GM19035 (cell line): ENCODE measurements at regions not wholly inside any gene's neighbourhood (a gene's known extent, or its start where the extent isn't known, plus 50 kb on each side); places are given as distances from the start of the nearest gene placed in this dataset.

Source experiments
- ATAC-seq: cut with Tn5 transposase; IDR thresholded peaks from one replicate; pipeline ENCODE4 v1.9.1; 2021; ENCODE audit not compliant: unreplicated experiment

DNA sequence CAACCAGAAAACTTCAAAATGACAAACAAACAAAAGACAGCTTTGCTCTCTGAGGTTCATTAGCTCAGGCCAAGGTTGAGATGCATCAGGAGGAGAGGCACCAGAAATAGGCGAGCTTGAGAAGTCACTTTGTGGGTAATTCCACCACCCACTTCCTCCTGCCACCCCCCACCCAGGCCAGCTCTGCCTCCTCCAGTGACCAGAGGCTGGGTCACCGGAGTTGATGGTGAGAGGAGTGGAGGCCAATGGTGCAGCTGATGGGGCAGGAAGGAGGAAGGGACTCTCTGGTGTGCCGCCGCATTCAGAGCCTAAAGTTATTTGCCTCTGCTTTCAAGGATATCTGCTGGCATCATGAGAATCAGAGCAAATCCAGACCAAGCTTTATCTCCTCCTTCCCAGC lies 73.8 kb upstream of the ASTN2 start:
- no peak for ATAC-seq

DNA sequence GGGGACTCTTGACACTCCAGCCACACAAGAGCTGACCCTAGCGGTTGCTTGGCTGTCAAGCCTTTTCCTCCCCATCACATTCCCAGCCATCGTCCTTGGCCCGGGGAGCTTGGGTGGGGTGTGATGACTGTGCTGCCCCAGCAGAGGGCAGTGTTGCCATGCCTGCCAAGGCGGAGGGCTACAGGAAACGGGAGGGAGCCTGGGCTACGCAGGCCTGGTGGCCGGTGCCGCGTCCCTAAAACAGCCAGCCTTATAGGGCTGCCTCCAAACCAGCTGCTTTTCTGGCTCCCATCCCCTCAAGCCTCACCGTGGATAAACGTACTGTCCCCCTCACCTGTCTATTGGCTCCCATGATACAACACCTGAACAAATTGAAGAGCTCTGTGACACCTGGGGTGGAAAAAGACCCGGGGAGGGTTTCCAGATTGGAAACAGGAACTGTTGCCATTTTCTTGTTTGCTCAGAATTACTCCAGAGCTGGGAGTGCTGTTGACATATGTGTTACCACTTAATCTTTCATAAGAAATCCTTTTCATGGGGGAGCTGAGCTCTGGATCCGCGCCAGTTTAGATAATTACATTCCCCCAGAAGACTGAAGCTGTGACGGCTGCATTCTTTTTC lies 72.8 kb upstream of the ASTN2 start:
- peak; percentile 100 for ATAC-seq

DNA sequence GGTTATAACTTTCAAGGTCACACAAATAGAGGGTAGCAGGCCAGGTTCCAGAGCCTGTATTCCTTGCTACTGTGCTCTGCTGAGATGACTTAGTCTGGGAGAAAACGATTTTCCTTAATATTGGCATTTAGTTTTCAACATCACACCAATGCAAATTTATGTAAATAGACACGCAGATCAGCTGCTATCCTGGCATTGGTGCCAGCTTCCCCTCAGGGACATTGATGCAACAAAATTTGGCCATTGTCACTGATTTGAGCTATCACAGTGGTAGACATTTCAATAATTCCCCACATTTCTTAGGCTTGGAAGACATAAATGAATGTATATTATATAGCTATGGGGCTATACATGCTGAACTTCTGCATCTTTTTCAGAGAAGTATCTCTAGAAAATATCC lies 71.6 kb upstream of the ASTN2 start:
- ATAC-seq, result no peak

DNA sequence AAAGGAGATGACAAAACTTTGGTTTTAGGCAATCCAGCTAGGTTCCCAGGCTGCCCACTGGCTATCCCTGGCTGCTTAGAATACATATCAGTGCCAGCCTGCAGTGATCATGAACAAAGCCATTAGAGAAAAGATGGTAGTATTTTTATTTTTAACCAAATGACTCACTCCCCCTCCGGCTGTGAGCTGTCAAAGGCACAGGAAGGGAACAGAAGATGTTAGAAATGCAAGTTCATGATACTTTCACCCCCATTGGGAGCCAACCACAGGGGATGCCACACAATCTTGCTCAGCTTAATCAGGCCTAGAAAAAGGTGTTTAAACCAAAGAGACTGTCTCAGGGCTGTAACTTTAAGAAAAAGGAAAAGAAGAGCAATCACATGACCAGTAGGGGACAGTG lies 70.3 kb upstream of the ASTN2 start:
- no peak for ATAC-seq

DNA sequence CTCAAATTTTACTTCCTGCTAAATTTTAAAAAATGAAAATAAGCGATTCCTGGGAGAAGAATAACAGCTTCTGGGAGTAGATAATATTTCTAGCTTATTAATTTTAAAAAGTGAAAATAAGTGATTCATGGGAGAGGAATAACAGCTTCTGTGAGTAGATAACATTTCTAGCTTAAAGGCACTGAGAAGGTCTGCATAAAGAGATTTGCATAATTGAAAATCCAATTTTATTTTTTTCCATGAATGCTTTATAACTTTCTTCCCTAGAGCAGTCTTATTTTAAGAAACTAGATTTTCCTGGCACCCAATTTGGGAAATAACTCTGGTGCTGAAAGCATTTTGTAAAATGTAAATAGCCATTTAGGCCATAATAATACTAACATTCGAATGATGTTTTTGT lies 65.9 kb upstream of the ASTN2 start:
- no peak for ATAC-seq

DNA sequence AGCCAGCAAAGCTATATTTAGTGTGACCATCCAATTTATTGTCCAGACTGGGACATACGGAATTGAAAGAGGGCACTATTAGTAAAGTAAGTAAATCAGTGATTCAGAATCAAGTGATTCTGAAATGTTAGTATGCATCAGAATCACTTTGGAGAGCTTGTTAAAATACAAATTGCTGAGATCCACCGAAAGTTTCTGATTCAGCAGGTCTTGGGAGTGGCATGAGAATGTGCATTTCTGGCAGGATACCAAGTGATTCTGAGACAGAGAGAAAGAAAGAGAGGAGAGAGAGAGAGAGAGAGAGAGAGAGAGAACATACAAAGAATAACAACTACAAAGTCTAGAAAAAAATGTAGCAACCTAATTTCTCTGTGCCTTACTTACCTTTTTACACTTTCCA lies 65.4 kb upstream of the ASTN2 start:
- ATAC-seq, result no peak

DNA sequence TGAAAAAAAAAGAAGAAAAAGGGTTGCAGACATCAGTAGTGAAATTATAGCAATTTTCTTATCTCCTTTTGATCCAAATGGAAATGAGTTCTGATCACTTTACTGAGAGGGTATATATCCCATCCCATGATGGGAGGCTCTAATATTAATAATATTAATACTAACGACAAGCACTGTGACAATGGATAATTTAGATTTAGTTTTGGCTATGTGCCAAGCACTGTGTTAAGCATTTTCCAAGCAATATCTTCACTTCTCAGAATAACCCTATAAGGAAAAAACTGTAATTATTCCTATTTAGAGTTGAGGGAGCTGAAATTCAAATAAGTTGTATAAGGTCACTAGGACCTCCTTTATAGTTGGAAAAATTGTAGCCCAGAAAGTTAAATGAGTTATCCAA lies 58.4 kb upstream of the ASTN2 start:
- ATAC-seq, result no peak

DNA sequence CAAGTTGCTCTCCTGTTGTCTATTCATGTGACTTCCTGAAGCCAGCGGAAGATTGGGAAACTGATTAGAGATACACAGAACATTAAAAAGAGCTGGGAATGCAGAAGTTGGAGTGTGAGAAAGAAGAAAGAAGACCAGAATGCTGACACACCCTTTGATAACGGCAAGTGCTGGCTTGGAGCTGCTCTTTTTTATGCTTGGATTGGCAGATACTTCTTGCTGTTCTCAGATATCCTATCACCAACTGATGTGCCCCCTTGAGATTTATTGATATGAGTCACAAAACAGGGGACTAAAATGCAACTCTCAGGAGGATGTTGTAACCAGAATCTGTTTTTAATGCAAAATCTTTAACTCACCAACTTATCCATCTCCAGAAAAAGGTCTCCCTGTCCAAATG lies 56.0 kb upstream of the ASTN2 start:
- ATAC-seq, result no peak

DNA sequence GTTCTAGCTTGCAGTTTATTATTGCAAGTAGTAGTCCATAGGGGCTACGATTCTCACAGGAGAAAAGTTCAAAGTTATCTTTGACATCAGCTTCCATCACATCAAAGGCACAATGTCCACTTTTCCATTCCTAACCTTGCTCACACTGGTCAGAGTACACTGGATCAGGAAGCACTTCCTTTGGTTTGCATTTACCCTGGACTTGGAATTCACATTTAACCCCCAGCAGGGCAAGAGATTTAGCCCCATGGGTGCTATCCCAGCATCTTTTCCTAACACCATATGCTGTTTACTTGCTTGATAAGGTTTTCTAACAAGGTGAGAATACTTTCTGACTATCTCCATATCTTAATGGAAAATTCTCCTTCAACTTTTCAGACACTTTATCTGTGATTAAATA lies 55.6 kb upstream of the ASTN2 start:
- ATAC-seq, result no peak

DNA sequence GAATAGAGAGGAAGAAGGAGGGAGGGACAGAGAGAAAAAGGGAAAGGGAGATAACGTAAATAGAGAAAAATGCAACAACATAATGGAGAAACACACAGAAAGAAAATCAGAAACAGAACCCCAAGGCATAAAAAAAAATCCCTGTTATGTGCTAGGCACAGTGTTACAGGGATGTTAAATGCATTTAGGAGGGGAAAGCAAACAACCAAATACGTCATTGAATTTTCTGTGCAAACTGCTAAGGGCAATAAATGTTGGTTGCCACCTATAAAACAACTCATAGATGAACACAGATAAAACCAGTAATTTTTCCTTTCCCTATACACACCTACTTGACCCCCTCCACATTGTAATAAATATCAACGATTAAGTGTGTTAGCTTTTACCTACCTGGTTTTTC lies 51.3 kb upstream of the ASTN2 start:
- no peak for ATAC-seq

DNA sequence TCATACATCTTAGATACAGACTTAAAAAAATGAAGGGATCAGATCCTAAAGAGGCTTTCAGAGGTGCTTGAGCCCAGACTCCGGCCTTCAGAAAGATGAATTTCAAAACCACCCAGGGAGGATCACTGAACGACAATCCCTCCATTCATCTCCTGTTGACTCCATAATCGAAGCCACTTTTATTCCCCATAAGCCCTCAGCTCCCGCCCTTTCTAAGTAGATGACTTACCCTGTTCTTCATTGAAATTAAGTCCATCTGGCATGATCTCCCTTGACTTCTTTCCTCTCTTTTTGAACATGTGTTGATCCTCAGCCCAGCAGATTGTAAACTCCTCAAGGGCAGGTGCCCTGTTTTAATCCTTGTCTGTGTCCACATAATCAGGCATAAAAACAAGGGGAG lies 50.8 kb upstream of the ASTN2 start:
- ATAC-seq, result no peak

DNA sequence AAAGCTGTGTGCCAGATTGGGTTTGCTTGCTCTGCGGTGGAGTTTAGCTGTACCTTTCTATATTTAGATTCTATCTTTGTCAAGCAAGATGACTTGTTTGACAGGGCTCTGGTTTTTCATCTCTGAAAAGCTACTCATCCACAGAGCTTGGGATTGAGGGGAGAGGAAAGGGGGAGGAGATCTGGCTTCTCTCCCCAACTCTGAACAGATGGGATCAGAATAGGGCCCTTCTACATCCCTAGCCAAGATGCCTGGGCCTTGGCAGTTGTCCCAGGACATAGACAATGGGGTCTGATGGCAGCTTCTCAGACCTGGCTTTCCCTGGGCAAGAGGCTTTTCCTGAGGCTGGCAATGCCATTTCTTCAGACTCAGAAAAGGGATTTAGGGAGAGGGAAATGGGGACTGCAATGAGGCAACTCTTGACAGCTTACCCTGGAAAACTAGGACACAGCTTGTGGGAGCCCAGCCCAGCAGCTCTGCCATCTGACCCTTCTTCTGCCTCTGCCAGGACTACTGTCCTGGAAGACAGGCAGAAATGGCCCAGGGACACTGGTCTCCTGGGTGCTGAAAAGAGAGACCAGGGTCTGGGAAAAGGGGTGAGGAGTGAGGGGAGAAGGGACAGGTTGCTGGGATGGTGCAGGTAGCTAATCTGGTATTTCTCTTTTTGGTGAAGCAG lies 50.2 kb upstream of the ASTN2 start:
- ATAC-seq, result no peak
